Bone marrow (tissue), 2 donors: ENCODE measurements at regions not wholly inside any gene's neighbourhood (a gene's known extent, or its start where the extent isn't known, plus 50 kb on each side); places are given as distances from the start of the nearest gene placed in this dataset.
"Not testable (repeated sequence)": the region's sequence is repeated elsewhere in the genome, so short reads cannot be mapped to it uniquely, and the experiment has no call there.

Source experiments
- DNase-seq, 2 donors: peaks; one replicate each; lab custom pipeline; 2025; lab: John Stamatoyannopoulos, UW

DNA sequence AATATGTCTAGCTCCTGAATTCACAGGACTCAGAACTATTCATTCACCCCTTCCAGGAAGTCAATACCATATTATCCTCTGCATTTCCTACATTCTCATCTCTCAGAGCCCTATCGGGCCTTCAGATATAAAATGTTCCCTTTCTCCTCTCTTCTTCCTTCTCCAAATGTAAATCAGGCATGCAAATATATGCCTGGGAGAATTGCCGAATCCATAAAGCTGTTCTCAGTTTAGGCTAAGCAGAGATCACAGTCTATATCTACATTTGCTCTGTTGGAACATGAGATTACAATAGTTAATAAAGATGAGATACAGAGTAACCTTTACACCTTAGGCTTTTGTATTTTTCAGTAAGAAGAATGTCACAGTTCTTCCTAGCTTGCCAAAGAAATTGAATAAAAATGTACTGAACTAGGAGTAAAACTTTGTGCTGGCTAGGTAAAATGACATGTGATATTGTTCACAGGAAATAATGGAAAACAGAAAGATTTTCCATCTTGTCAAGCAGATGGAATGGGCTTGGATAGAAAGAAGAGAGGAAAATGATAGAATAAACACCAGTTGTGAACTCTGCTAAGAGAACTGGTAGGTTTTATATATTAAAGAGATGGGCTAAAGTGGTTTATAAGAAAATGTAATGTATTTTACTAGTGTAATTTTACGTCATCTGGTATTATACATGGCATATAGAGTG, 161.5 kb downstream of the NRIP1 start:
- no peak for DNase-seq

DNA sequence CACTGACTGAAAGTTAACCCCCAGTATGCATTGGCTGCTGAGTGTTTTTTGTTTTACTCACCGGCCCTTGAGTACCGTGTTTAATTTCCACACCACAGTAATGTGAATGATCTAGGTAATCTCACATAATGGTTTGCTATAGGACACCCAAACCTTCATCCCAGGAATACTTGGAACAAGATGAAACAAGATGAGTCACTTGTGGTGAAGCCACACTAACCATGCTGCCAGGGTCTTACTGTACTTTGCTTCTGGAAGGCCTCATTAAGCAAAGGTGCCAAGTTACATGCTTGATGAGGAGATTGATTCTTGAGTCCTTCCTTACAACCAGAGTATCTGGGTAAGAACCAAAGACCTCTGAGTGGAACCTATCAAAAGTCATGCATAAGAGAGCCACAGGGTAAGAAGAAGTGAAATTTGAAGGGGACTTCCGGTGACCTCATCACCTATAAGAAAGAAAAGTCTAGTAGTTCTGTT, 163.3 kb downstream of the NRIP1 start:
- no peak for DNase-seq

- no peak for DNase-seq
These were observed 164.2 kb downstream of the NRIP1 start for GRCh38 chr21:14900611-14901010.

GRCh38 chr21:14900058-14900457, 164.7 kb downstream of the NRIP1 start:
- DNase-seq = no peak

- no peak for DNase-seq
These were observed 169.0 kb downstream of the NRIP1 start for GRCh38 chr21:14895792-14896191.

GRCh38 chr21:14890141-14890540, 174.7 kb downstream of the NRIP1 start:
- no peak for DNase-seq

GRCh38 chr21:14889080-14889810, 175.6 kb downstream of the NRIP1 start:
- no peak for DNase-seq

DNA sequence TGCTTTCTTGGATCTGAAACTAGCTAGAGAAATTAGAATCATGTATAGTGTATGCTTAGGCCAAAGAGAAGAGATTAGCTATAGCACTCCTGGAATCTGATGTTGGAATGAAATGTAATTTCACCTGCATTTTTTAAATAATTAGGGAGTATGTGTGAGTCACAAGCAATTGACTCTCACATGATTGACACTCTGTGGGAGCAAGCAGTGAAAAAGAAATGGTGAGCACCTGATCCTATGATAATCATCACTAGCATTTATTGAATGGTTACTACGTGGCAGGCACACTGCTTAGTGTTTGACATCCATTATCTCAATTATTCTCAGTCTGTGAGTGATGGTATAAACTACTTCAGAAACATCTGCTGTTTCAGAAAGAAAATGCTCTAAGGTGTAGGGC, 176.6 kb downstream of the NRIP1 start:
- DNase-seq = no peak

DNA sequence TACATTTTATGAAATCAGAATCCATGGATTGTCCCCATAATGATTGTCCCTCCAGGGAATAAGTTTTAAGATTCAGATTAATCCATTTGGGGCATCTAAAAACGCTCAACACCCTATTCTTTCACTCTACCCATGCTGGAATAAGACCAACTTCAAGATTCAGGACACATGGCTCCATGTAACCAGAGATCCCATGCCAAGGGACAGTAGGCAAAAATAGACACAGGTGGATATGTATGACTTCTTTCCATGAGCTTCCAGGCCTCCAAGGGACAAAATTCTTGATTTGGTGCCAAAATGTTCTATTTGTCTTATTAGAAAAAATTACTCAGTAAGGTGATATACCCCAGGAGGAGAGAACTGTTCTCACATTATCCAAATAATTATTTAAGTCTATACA, 178.8 kb downstream of the NRIP1 start:
- no peak for DNase-seq

GRCh38 chr21:14883351-14883750, 181.4 kb downstream of the NRIP1 start:
- DNase-seq = no peak

DNA sequence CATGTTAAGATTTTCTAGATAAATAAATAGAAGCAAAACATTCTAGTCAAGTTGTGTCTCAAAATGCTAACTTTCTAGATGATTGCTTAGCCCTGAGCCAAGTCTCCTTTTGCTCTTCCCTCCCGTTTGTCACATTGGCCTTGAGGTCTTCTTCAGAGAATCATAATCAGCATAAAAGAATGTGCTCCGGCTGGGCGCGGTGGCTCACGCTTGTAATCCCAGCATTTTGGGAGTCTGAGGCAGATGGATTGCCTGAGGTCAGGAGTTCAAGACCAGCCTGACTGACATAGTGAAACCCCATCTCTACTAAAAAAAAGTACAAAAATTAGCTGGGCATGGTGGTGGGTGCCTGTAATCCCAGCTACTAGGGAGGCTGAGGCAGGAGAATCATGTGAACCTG, 182.3 kb downstream of the NRIP1 start:
- DNase-seq = not testable (repeated sequence)

DNA sequence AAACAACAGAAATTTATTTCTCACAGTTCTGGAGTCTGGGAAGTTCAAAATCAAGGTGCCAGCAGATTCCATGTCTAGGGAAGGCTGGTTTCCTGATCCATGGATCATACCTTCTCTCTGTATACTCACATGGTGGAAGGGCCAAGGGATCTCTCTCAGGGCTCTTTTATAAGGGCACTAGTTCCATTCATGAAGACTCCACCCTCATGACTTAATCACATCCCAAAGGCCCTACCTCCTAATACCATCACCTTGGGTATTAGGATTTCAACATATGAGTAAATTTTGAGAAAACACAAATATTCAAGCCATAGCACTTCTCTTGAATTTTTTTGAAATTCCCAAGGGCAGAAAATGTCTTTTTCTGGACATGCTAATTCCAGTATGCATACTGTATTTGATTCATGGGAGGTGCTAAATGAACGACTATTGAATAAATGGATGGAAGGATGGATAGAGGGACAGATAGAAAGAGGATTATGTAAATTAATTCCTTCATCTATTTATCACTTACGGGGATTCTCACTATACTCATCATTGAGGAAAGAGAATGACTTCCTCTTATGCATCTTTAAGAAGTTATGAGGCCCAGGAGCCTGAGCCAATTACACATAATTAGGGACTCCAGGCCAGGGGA, 182.8 kb downstream of the NRIP1 start:
- DNase-seq = no peak

DNA sequence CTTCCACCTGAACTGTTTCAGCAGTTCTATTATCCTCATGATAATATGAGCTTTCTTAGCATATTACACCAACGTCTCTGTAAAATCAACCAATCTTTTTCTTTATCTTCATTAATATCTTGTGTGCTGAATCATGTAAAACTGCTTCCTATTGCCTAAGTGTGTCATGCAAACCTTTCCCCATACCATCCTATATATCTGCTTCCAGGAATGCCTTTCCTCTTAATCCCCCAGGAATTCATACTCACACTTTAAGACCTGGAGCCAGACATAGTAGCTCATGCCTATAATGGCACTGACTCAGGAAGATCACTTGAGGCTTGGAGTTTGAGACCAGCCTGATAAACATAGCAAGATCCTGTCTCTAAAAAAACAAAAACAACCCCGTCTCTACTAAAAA, 183.9 kb downstream of the NRIP1 start:
- DNase-seq = no peak

DNA sequence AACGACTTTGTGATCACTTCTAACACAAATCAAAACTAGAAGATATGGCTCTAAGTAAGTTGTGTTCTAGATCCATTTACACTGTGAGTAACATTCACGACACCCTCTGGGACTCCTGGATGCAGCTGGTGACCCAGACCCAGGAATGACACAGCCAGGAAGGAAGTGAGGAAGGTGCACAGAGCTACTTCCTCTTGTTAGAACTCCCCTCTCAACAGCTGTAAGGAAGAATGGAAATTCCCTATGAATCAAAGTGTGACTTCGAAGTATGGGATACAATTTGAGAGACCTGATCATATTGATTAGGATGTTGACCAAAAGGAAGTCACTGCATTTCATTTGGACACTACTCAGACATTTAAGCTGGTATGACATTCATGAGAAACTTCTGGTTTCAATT, 185.3 kb downstream of the NRIP1 start:
- no peak for DNase-seq

DNA sequence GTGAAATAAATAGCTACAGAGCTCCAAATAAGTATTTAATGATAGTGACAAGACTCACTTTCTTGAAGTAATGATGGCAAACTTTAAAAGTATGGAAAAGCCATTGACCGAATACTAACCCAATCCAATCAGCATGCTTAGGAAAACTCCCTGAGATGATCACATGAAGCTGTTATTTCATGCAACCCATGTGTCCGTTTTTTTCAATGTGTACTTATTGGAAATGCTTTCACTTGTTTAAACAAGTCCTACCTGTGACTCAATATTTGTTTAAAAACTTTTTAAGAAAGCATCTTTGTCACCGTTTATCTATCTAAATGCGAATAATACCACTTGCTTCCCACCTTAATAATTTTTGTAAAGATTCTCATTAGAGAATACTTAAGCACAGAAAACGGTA, 185.8 kb downstream of the NRIP1 start:
- DNase-seq = no peak

DNA sequence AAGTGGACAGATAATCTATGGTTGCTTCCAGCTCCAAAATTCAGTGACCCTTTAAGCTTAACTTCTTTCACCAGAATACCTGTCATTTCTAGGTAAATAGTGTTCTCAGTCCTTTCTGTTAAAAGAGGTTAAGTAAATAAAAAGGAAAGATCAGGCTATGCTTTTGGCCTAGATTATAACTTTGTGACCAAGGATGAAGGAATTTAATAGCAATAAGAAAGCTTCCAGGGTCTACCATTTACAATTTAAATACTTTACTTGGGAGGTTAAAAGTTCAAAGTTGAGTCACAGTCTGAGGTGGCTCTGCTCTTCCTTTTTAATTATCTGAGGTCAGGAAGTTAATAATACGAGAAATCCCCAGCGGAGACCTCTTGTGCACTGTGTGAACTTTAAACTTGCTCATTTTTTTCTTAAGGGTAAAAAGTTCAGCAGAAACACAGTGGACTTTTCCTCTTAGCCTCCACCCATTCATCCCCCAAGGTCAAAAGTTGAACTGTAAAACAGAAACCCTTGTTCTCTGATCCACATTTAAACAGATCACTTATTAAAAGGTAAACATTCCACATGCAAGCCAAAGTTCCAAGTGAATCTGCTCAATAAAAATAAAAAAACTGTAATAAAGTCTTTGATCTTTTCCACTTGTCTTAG, 187.1 kb downstream of the NRIP1 start:
- no peak for DNase-seq

DNA sequence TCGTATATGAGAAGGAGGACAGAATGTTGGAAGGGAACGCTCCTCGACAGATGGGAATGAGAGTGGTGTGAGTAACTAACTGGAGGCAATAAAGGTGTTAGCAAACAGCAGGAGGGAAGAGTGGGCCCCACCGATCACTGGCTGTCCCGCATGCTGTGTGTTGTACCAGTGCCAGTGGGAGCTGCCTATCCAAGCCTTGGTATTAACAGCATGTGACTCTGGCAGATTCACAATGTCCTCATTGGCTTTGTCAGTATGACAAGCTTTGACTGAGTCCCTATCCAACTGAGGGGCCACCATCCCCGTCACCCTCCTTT, 188.3 kb downstream of the NRIP1 start:
- DNase-seq = no peak

- no peak for DNase-seq
These were observed 188.9 kb downstream of the NRIP1 start for GRCh38 chr21:14875704-14876523.

DNA sequence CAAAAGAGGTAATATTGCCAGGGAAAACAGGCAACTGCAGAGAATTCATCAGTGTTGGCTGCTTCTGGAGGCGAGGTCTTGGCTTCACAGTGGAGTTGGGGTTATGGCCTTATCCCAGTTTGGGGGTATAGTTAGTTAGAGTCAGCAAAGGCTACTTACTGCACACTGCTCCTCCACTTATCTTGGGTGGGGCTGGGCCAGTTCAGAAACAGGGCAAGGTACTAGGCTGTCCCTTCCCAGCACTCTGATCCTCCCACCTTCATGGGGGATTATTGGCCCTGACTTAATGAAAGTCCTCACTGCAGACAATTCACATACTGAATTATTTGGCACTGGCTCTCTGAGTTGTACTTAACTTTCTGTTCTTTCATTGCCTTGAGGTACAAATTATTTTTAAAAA, 189.6 kb downstream of the NRIP1 start:
- no peak for DNase-seq

- DNase-seq = no peak
These were observed 190.4 kb downstream of the NRIP1 start for GRCh38 chr21:14874379-14874778.

DNA sequence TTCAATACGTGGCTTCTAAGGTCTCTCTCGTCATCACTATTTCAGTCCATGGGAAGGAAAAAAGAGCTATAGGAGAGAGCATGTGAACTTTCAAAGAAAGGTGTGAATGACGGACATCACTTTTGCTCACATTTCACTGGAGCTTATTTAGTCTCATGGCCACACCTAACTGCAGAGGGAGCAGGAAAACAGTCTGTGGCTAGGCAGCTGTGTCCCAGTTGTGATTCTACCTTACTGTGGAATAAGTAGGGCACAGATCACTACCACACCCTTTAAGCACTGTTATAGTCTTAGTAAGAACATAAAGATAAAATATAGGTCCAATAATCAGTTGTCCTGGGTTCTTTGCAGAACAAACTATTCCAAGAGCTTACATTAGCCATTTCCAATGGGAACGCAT, 192.9 kb downstream of the NRIP1 start:
- DNase-seq = no peak

DNA sequence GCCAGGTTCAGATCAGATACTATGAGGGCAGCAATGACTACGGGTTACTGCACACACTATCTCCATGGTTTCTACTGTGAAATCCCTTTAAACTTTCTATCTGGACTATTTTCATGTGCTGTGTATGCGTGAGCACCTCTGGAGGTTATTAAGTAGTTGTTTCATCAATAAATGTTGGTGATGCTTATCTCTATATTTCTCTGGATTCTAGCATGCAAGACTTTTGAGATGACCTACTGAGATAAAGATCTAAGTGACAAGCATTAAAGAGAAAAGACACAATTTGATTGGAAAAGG, 194.0 kb downstream of the NRIP1 start:
- DNase-seq = no peak
